ENCODE measurements at regions not wholly inside any gene's neighbourhood (a gene's known extent, or its start where the extent isn't known, plus 50 kb on each side); places are given as distances from the start of the nearest gene placed in this dataset.

DNA sequence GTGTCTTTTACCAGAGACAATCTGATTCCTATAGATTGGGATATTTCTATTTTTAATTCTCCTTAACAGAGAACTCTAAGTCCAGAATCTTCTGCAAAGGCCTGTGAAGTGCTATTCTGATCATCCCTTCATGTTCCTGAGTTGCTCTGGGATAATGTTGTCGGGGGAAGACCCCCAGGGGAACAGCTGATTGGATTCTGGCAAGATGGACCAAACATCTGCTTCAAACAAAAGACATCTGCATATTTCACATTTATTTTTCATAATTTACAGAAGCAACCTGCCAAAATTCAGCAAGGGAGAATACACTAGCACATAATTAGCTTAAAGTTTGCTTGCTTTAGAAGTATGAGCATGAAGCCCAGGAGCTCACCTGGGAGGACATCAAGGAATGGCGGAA, 116.0 kb upstream of the ETAA1 start:
- TF ChIP-seq ZNF132 (tag by site-specific recombination; IDR thresholded peaks at IDR 0.05; ENCODE audit: borderline replicate concordance) (no peak), ZNF211 (tag by site-specific recombination; IDR thresholded peaks at IDR 0.05; ENCODE audit: low read depth) (no peak), REPIN1 (tag by site-specific recombination; IDR thresholded peaks at IDR 0.05; ENCODE audit: low read depth) (no peak)
- TF ChIP-seq, protein P1, sequence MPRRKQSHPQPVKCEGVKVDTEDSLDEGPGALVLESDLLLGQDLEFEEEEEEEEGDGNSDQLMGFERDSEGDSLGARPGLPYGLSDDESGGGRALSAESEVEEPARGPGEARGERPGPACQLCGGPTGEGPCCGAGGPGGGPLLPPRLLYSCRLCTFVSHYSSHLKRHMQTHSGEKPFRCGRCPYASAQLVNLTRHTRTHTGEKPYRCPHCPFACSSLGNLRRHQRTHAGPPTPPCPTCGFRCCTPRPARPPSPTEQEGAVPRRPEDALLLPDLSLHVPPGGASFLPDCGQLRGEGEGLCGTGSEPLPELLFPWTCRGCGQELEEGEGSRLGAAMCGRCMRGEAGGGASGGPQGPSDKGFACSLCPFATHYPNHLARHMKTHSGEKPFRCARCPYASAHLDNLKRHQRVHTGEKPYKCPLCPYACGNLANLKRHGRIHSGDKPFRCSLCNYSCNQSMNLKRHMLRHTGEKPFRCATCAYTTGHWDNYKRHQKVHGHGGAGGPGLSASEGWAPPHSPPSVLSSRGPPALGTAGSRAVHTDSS (tag by site-specific recombination; IDR thresholded peaks at IDR 0.05), result no peak
